ENCODE measurements at regions not wholly inside any gene's neighbourhood (a gene's known extent, or its start where the extent isn't known, plus 50 kb on each side); places are given as distances from the start of the nearest gene placed in this dataset.
"Not testable (repeated sequence)": the region's sequence is repeated elsewhere in the genome, so short reads cannot be mapped to it uniquely, and the experiment has no call there.

DNA sequence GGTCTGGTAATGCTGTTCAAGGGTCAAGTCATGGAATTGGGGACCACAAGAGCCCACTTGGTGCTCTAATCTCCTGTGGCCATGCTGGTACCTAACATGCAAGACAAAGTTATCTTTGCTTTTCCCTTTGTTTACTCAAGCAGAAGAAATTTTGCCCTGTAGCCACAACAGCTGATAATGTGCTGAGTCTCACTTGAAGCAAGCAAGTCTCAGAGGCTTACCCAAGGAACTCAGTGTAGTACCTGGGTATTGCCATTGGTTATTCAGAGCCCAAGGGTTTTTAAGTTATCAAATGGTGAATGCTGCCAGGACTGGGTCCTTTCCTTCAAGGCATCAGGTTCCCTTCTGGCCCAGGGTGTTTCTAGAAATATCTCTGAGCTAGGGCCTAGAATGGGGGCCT, 198.9 kb upstream of the RNPC3 start:
- H3K4me1 ChIP-seq (ENCODE audit: control insufficient read depth, insufficient read depth, low read length), result no peaks in the 10 kb centered on the region
- H3K9me3 ChIP-seq (ENCODE audit: control insufficient read depth, insufficient read depth, low read length), result no peaks in the 10 kb centered on the region

GRCh38 chr1:103309786-103310185, 201.5 kb upstream of the COL11A1 start:
- WGBS (ENCODE audit: insufficient coverage), result no CpG with 5 or more reads among the region's 1 CpG
- no peaks in the 10 kb centered on the region for H3K36me3 ChIP-seq (ENCODE audit: control insufficient read depth, insufficient read depth, low read length)
- H3K4me3 ChIP-seq (ENCODE audit: low read depth, low read length), result no peak overlapping the region
- no peaks in the 10 kb centered on the region for H3K9me3 ChIP-seq (ENCODE audit: control insufficient read depth, insufficient read depth, low read length)
- no peak overlapping the region for H3K27ac ChIP-seq (ENCODE audit: low read depth, low read length)
- peak in 1 of 6 donors; percentile 1 for DNase-seq (ENCODE audit: low read depth in 4 of 6, low spot score in 6 of 6)
- no peaks in the 10 kb centered on the region for H3K4me1 ChIP-seq (ENCODE audit: control insufficient read depth, insufficient read depth, low read length)
- no peaks in the 10 kb centered on the region for H3K27me3 ChIP-seq (ENCODE audit: control insufficient read depth, insufficient read depth, low read length)

More for the DNA sequence above, 198.9 kb upstream of the RNPC3 start:
- no peak for DNase-seq (ENCODE audit: low read depth in 4 of 6, low spot score in 6 of 6)
- no peak overlapping the region for H3K4me3 ChIP-seq (ENCODE audit: low read depth, low read length)
- no peak overlapping the region for H3K27ac ChIP-seq (ENCODE audit: low read depth, low read length)
- H3K36me3 ChIP-seq (ENCODE audit: control insufficient read depth, insufficient read depth, low read length), result no peaks in the 10 kb centered on the region
- H3K27me3 ChIP-seq (ENCODE audit: control insufficient read depth, insufficient read depth, low read length), result no peaks in the 10 kb centered on the region

DNA sequence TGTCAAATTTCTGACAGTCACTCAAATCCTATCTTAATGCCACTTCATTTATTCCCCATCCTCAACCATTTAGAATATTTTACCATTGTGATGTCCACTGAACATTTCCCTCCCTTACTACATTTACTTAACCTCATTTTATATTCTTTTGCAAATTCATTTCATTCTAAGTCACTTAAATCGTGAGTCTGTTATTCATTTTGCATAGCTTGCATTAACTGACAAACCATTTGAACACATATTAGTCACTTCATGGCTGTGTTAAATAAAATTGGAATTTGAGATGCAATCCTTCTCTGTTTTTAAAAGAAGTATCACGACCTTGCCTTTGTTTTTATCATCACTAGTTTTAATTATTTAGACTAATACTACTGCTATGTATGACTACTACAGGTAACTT, 199.4 kb upstream of the COL11A1 start:
- H3K27me3 ChIP-seq (ENCODE audit: control insufficient read depth, insufficient read depth, low read length), result no peaks in the 10 kb centered on the region
- no peak overlapping the region for H3K27ac ChIP-seq (ENCODE audit: low read depth, low read length)
- no peak overlapping the region for H3K4me3 ChIP-seq (ENCODE audit: low read depth, low read length)
- DNase-seq (ENCODE audit: low read depth in 4 of 6, low spot score in 6 of 6), result no peak
- WGBS (ENCODE audit: insufficient coverage), result no CpG with 5 or more reads among the region's 2 CpGs
- H3K36me3 ChIP-seq (ENCODE audit: control insufficient read depth, insufficient read depth, low read length), result no peaks in the 10 kb centered on the region
- no peaks in the 10 kb centered on the region for H3K4me1 ChIP-seq (ENCODE audit: control insufficient read depth, insufficient read depth, low read length)
- H3K9me3 ChIP-seq (ENCODE audit: control insufficient read depth, insufficient read depth, low read length), result no peaks in the 10 kb centered on the region

GRCh38 chr1:103283841-103284669, 175.7 kb upstream of the COL11A1 start:
- Histone ChIP-seq H3K27me3 (ENCODE audit: control insufficient read depth, insufficient read depth, low read length) (no peaks in the 10 kb centered on the region), H3K4me1 (ENCODE audit: control insufficient read depth, insufficient read depth, low read length) (no peaks in the 10 kb centered on the region), H3K36me3 (ENCODE audit: control insufficient read depth, insufficient read depth, low read length) (no peaks in the 10 kb centered on the region), H3K4me3 (ENCODE audit: low read depth, low read length) (no peak overlapping the region), H3K27ac (ENCODE audit: low read depth, low read length) (no peak overlapping the region), H3K9me3 (ENCODE audit: control insufficient read depth, insufficient read depth, low read length) (no peaks in the 10 kb centered on the region)
- peak in 3 of 6 donors; percentile 15 to 33 (median 30) for DNase-seq (ENCODE audit: low read depth in 4 of 6, low spot score in 6 of 6)

- H3K27ac ChIP-seq (ENCODE audit: low read depth, low read length), result no peak overlapping the region
- no CpG with 5 or more reads among the region's 1 CpG for WGBS (ENCODE audit: insufficient coverage)
- H3K27me3 ChIP-seq (ENCODE audit: control insufficient read depth, insufficient read depth, low read length), result no peaks in the 10 kb centered on the region
- no peaks in the 10 kb centered on the region for H3K36me3 ChIP-seq (ENCODE audit: control insufficient read depth, insufficient read depth, low read length)
- H3K4me1 ChIP-seq (ENCODE audit: control insufficient read depth, insufficient read depth, low read length), result no peaks in the 10 kb centered on the region
- H3K9me3 ChIP-seq (ENCODE audit: control insufficient read depth, insufficient read depth, low read length), result no peaks in the 10 kb centered on the region
- no peak overlapping the region for H3K4me3 ChIP-seq (ENCODE audit: low read depth, low read length)
- peak in 2 of 6 donors; percentile 16 to 55 for DNase-seq (ENCODE audit: low read depth in 4 of 6, low spot score in 6 of 6)
Measured at GRCh38 chr1:103283371-103283770, 175.0 kb upstream of the COL11A1 start.

GRCh38 chr1:103275725-103276124, 167.4 kb upstream of the COL11A1 start:
- no peak overlapping the region for H3K4me3 ChIP-seq (ENCODE audit: low read depth, low read length)
- no CpG with 5 or more reads among the region's 1 CpG for WGBS (ENCODE audit: insufficient coverage)

GRCh38 chr1:103274886-103275285, 166.6 kb upstream of the COL11A1 start:
- H3K27me3 ChIP-seq (ENCODE audit: control insufficient read depth, insufficient read depth, low read length), result no peaks in the 10 kb centered on the region
- H3K36me3 ChIP-seq (ENCODE audit: control insufficient read depth, insufficient read depth, low read length), result no peaks in the 10 kb centered on the region
- H3K9me3 ChIP-seq (ENCODE audit: control insufficient read depth, insufficient read depth, low read length), result no peaks in the 10 kb centered on the region
- no peak overlapping the region for H3K27ac ChIP-seq (ENCODE audit: low read depth, low read length)
- no peaks in the 10 kb centered on the region for H3K4me1 ChIP-seq (ENCODE audit: control insufficient read depth, insufficient read depth, low read length)
- no peak for DNase-seq (ENCODE audit: low read depth in 4 of 6, low spot score in 6 of 6)
- no peak overlapping the region for H3K4me3 ChIP-seq (ENCODE audit: low read depth, low read length)

More at GRCh38 chr1:103275725-103276124, 167.4 kb upstream of the COL11A1 start:
- Histone ChIP-seq H3K27ac (ENCODE audit: low read depth, low read length) (no peak overlapping the region), H3K36me3 (ENCODE audit: control insufficient read depth, insufficient read depth, low read length) (no peaks in the 10 kb centered on the region), H3K4me1 (ENCODE audit: control insufficient read depth, insufficient read depth, low read length) (no peaks in the 10 kb centered on the region), H3K27me3 (ENCODE audit: control insufficient read depth, insufficient read depth, low read length) (no peaks in the 10 kb centered on the region), H3K9me3 (ENCODE audit: control insufficient read depth, insufficient read depth, low read length) (no peaks in the 10 kb centered on the region)
- no peak for DNase-seq (ENCODE audit: low read depth in 4 of 6, low spot score in 6 of 6)

GRCh38 chr1:103273106-103273505, 164.8 kb upstream of the COL11A1 start:
- WGBS (ENCODE audit: insufficient coverage), result no CpG with 5 or more reads among the region's 3 CpGs
- no peak overlapping the region for H3K27ac ChIP-seq (ENCODE audit: low read depth, low read length)
- no peaks in the 10 kb centered on the region for H3K27me3 ChIP-seq (ENCODE audit: control insufficient read depth, insufficient read depth, low read length)
- no peak for DNase-seq (ENCODE audit: low read depth in 4 of 6, low spot score in 6 of 6)
- no peaks in the 10 kb centered on the region for H3K4me1 ChIP-seq (ENCODE audit: control insufficient read depth, insufficient read depth, low read length)
- H3K9me3 ChIP-seq (ENCODE audit: control insufficient read depth, insufficient read depth, low read length), result no peaks in the 10 kb centered on the region
- H3K4me3 ChIP-seq (ENCODE audit: low read depth, low read length), result no peak overlapping the region
- no peaks in the 10 kb centered on the region for H3K36me3 ChIP-seq (ENCODE audit: control insufficient read depth, insufficient read depth, low read length)

DNA sequence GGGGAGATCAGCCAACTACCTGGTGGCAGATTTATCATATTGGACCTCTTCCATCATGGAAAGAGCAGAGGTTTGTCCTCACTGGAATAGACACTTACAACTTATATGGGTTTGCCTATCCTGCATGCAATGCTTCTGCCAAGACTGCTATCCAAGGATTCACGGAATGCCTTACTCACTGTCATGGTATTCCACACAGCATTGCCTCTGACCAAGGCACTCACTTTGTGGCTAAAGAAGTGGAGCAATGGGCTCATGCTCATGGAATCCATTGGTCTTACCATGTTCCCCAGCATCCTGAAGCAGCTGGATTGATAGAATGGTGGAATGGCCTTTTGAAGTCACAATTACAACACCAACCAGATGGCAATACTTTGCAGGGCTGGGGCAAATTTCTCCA, 163.1 kb upstream of the COL11A1 start:
- WGBS (ENCODE audit: insufficient coverage), result no CpG with 5 or more reads among the region's 1 CpG
- H3K36me3 ChIP-seq (ENCODE audit: control insufficient read depth, insufficient read depth, low read length); H3K4me3 ChIP-seq (ENCODE audit: low read depth, low read length); H3K9me3 ChIP-seq (ENCODE audit: control insufficient read depth, insufficient read depth, low read length); H3K4me1 ChIP-seq (ENCODE audit: control insufficient read depth, insufficient read depth, low read length); H3K27me3 ChIP-seq (ENCODE audit: control insufficient read depth, insufficient read depth, low read length); DNase-seq (ENCODE audit: low read depth in 4 of 6, low spot score in 6 of 6); H3K27ac ChIP-seq (ENCODE audit: low read depth, low read length): not testable (repeated sequence)

DNA sequence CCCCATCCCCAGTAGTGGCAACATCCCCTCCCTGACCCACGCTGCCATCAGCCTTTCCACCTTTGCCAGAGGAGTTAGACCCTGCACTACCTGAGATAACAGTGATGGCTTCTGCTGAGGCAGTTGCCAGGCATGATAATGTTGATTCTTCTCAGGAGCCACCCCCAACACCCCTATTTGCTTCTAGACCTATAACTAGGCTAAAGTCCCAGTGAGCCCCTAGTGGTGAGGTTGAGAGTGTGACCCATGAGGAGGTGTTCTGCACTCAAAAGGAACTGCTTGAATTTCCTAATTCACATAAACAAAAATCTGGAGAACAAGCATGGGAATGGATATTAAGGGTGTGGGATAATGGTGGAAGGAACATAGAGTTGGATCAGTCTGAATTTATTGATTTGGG, 159.6 kb upstream of the COL11A1 start:
- WGBS (ENCODE audit: insufficient coverage), result no CpG with 5 or more reads among the region's 1 CpG

More for the DNA sequence above, 159.6 kb upstream of the COL11A1 start:
- no peak overlapping the region for H3K4me3 ChIP-seq (ENCODE audit: low read depth, low read length)
- no peaks in the 10 kb centered on the region for H3K4me1 ChIP-seq (ENCODE audit: control insufficient read depth, insufficient read depth, low read length)
- H3K27me3 ChIP-seq (ENCODE audit: control insufficient read depth, insufficient read depth, low read length), result no peaks in the 10 kb centered on the region
- no peak for DNase-seq (ENCODE audit: low read depth in 4 of 6, low spot score in 6 of 6)
- H3K9me3 ChIP-seq (ENCODE audit: control insufficient read depth, insufficient read depth, low read length), result no peaks in the 10 kb centered on the region
- H3K27ac ChIP-seq (ENCODE audit: low read depth, low read length), result no peak overlapping the region
- no peaks in the 10 kb centered on the region for H3K36me3 ChIP-seq (ENCODE audit: control insufficient read depth, insufficient read depth, low read length)
